ENCODE measurements at regions not wholly inside any gene's neighbourhood (a gene's known extent, or its start where the extent isn't known, plus 50 kb on each side); places are given as distances from the start of the nearest gene placed in this dataset.
"Not testable (repeated sequence)": the region's sequence is repeated elsewhere in the genome, so short reads cannot be mapped to it uniquely, and the experiment has no call there.

DNA sequence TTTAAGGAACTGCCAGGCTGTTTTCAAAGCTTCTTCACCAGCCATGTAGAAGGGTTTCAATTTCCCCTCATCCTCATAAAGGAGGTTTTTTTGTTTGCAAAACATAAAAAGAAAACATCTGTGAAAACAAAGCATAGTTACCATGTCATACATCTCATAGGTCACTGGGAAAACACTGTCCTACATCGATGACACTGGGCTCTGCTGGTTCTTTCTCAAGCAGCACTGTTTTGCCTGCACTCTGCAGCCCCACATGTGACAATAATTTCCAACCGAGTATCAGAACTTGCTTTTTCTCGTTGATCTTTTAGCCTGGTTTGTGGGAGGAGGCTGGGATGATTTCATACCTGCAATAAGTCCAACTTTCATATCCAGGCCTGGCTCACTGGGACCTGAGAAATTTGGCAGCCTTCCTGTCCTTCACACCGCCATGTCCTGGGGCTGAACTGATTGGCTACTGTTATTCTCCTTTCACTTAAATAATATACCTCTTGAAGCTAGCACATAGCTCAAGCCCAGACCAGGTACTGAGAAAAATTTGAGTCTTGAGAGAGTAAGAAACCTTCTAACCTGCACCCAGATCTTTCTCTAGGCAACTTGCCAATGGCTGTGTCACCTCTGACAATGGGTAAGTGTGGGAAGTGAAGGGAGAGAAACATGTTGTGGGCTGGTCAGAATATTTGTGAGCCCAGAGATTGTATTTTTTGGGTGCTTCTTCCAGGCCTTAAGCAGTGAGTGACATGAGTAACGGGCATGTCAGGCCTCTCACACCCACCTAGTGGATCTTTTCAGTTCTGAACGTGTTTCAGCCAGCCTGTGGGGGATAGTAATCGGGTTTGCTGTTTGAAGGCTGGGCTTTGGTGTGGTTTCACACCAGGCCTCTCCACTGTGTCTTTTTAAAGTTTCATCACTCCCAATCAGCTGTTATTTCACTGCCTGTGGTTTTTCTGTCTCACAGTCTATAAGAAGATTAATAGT is 502.8 kb downstream of the NTRK2 start:
- no peak for TF ChIP-seq ZFX (IDR thresholded peaks at IDR 0.05; ENCODE audit: borderline replicate concordance)
- no peak for TF ChIP-seq CTCF (IDR thresholded peaks at IDR 0.05)
- no peak overlapping the region for H3K27ac ChIP-seq

GRCh38 chr9:85171163-85171562 is 501.6 kb downstream of the NTRK2 start:
- no peak overlapping the region for H3K27ac ChIP-seq
- no peak for TF ChIP-seq CTCF (IDR thresholded peaks at IDR 0.05)

DNA sequence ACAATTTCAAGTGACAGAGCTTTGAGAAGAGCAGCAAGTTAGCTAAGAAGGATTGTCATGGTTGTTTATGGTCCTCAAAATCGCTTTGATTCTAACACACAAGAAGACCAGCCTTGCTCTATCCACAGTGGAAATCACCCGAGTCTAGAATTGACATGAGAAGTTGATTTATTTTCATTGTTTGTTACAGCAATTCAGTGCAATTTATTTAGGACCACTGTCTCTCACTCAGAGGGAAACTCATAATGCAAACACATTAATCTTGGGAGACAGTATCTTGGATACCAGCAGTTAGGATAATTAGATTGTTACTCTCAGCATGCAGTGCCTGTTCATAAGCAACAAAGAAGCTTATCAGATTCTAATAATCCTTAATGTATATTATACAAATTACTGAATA is 498.9 kb downstream of the NTRK2 start:
- no peak overlapping the region for H3K27ac ChIP-seq
- no peak for TF ChIP-seq ZFX (IDR thresholded peaks at IDR 0.05; ENCODE audit: borderline replicate concordance)
- TF ChIP-seq CTCF (IDR thresholded peaks at IDR 0.05) = no peak

GRCh38 chr9:85167146-85167545 is 497.6 kb downstream of the NTRK2 start:
- H3K27ac ChIP-seq = no peak overlapping the region
- TF ChIP-seq ZFX (IDR thresholded peaks at IDR 0.05; ENCODE audit: borderline replicate concordance) (no peak), CTCF (IDR thresholded peaks at IDR 0.05) (no peak)

GRCh38 chr9:85163825-85164224 is 494.3 kb downstream of the NTRK2 start:
- TF ChIP-seq ZFX (IDR thresholded peaks at IDR 0.05; ENCODE audit: borderline replicate concordance) (no peak), CTCF (IDR thresholded peaks at IDR 0.05) (no peak)
- H3K27ac ChIP-seq = no peak overlapping the region

DNA sequence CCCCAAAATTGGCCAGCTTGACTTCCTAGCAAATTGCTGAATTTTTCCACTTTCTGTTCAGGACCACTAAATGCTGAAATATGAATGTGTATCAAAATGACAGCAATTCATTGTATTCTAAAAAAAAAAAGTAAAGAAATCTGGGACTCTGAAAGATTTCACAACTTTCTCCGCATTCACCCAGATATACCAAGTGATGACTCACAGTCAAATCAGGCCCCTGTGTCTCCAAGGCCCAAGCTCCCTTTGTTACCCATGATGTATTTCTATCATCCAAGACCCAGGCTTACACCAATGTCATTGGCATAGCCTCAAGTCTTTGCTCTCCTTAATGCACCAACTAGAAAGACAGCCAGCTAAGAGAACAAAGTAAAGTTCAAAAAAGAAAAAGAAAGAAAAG is 493.9 kb downstream of the NTRK2 start:
- TF ChIP-seq CTCF (IDR thresholded peaks at IDR 0.05) = no peak
- no peak for TF ChIP-seq ZFX (IDR thresholded peaks at IDR 0.05; ENCODE audit: borderline replicate concordance)
- H3K27ac ChIP-seq = no peak overlapping the region

DNA sequence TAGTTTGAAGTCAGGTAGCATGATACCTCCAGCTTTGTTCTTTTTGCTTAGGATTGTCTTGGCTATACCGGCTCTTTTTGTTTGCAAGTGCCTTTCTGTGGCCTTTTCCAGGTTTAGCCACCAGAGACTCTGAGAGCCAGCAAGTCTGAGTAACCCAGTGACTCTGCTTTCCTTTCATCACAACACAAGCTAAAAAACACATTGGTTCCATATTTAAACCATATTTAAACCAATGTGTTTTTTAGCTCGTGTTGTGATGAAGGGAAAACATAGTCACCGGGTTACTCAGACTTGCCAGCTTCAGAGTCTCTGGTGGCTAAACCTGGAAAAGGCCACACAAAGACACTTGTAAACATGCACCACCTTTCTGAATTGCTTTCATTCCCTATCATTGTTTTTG is 493.3 kb downstream of the NTRK2 start:
- no peak for TF ChIP-seq CTCF (IDR thresholded peaks at IDR 0.05)
- no peak overlapping the region for H3K27ac ChIP-seq

DNA sequence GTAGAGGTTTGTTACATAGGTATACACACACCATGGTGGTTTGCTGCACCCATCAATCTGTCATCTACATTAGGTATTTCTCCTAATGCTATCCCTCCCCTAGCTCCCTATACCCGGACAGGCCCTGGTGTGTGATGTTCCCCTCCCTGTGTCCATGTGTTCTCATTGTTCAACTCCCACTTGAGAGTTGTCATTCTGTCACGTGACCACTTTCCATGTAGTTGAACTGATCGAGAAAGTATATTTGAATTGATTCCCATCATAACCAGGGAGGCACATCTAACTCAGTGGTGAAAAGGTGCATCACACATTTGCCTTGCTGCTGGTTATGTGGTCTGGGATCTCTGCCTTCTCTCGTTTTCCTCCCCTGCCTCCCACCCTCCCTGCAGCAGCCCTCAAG is 491.4 kb downstream of the NTRK2 start:
- not testable (repeated sequence) for H3K27ac ChIP-seq
